Adrenal gland (tissue), 9 donors: ENCODE measurements at regions not wholly inside any gene's neighbourhood (a gene's known extent, or its start where the extent isn't known, plus 50 kb on each side); places are given as distances from the start of the nearest gene placed in this dataset.

Experiments
- DNase-seq, 7 donors: peaks; one replicate each; pipeline ENCODE4 v3.0.0-alpha.2; 2019 to 2020
- H3K27ac ChIP-seq, 5 donors: fragments of 200-600 bp; sonication (generic) in 4 of 5; 1 replicate in 3 of 5; 2 replicates in 2 of 5; pipeline versions ENCODE4 v1.5.1 to v1.8.0; 2016 to 2020; ENCODE audit warnings: mild to moderate bottlenecking in 1 of 5
- H3K27me3 ChIP-seq: fragments of 200-600 bp; 2 replicates; pipeline ENCODE4 v1.8.0; 2021
- H3K36me3 ChIP-seq, 2 donors: fragments of 200-600 bp; replicated peaks in 1 of 2; 1 replicate in 1 of 2; 2 replicates in 1 of 2; pipeline versions ENCODE4 v1.5.1 to v1.8.0; 2018 to 2022
- H3K4me1 ChIP-seq, 2 donors: fragments of 200-600 bp; replicated peaks in 1 of 2; 1 replicate in 1 of 2; 2 replicates in 1 of 2; pipeline versions ENCODE4 v1.5.1 to v1.8.0; 2018 to 2021
- H3K4me3 ChIP-seq, 4 donors: fragments of 200-600 bp; sonication (generic) in 3 of 4; one replicate each; pipeline ENCODE4 v1.5.1; 2016 to 2018
- H3K9me3 ChIP-seq, 3 donors: fragments of 200-600 bp; sonication (generic) in 1 of 3; replicated peaks in 1 of 3; 1 replicate in 2 of 3; 2 replicates in 1 of 3; pipeline versions ENCODE4 v1.5.1 to v1.8.0; 2016 to 2021
- POLR2A ChIP-seq, 2 donors: fragments of 450-650 bp; IDR thresholded peaks; one replicate each; pipeline ENCODE4 v1.6.1; 2017; ENCODE audit warnings: antibody characterized with exemption in 2 of 2, mild to moderate bottlenecking in 2 of 2, moderate library complexity in 1 of 2
- WGBS, 4 donors: extraction: QIAGEN DNeasy Blood & Tissue Kit in 2 of 4; methylation state at CpG; one replicate each; pipeline versions ENCODE4 v1.1.5 to v1.1.7; 2013 to 2017; 5-methylcytosine and 5-hydroxymethylcytosine counted together
- intact Hi-C, 2 donors: fragments of 100-400 bp; cut with DNase I; formaldehyde crosslinking; loops; one replicate each; pipeline versions ENCODE4 v1.14.1 to v1.15.0; 2022 to 2023
- TF ChIP-seq, protein P1 (sequence below), 6 experiments: fragments of 450-650 bp in 4 of 6; fragments of 200-600 bp in 2 of 6; sonication (generic) in 1 of 6; IDR thresholded peaks; 1 replicate in 5 of 6; 2 replicates in 1 of 6; pipeline versions ENCODE4 v1.5.1 to v1.8.0; 2016 to 2021; ENCODE audit warnings: antibody characterized with exemption in 6 of 6, mild to moderate bottlenecking in 2 of 6, moderate library complexity in 1 of 6
- donor health status: healthy with polysubstance abuse.
- donor health status: Bipolar disorder and iron deficiency.
- donor health status: DM: yes; HTN: yes; CAD: no.
- donor health status: DM: no; HTN: no; CAD: no.
- donor health status: DM: no; HTN: no; CAD: no.

DNA sequence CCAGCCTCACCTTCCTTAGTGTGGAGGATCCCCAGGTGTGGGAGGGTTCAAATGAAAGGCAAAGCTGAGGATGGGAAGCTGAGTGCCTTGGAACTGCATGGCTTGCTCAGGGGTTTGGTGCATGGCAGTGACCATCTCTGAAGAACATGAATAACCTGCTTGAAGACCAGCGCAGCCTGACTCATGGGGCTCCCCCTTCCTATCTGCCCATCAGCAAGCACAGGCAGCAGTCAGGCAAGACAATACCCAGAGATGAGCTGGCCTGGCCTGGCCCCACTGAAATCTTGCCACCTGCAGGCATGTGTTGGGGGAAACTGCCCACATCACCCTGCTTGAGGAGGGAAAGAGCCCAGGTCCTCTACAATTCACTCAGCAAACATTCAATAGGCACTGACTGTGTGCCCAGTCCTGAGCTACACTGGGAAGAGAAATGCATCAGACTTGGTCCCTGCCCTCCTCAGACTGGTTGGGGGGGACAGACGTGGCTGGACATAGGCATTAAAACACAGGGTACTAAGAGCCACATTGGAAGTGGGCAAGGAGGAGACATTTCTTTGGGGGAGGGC lies 105.0 kb upstream of the ALDH1B1 start:
- Histone ChIP-seq H3K4me1 (no peaks in the 10 kb centered on the region), H3K27me3 (no peaks in the 10 kb centered on the region), H3K4me3 (no peak overlapping the region), H3K27ac (no peak overlapping the region), H3K9me3 (no peaks in the 10 kb centered on the region), H3K36me3 (no peaks in the 10 kb centered on the region)
- intact Hi-C loops = loop anchor here in 1 of 2 donors (5.0 kb wide), 1 partner anchor 50 kb away; no protein-coding TSS in a partner anchor
- TF ChIP-seq, protein P1, sequence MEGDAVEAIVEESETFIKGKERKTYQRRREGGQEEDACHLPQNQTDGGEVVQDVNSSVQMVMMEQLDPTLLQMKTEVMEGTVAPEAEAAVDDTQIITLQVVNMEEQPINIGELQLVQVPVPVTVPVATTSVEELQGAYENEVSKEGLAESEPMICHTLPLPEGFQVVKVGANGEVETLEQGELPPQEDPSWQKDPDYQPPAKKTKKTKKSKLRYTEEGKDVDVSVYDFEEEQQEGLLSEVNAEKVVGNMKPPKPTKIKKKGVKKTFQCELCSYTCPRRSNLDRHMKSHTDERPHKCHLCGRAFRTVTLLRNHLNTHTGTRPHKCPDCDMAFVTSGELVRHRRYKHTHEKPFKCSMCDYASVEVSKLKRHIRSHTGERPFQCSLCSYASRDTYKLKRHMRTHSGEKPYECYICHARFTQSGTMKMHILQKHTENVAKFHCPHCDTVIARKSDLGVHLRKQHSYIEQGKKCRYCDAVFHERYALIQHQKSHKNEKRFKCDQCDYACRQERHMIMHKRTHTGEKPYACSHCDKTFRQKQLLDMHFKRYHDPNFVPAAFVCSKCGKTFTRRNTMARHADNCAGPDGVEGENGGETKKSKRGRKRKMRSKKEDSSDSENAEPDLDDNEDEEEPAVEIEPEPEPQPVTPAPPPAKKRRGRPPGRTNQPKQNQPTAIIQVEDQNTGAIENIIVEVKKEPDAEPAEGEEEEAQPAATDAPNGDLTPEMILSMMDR (IDR thresholded peaks at IDR 0.05) = no peak
- no peak for TF ChIP-seq POLR2A (IDR thresholded peaks at IDR 0.05)
- WGBS, 4 donors = 73 to 90% (median 85%) methylated on average over 1 to 2 of the region's 2 CpGs
- DNase-seq = no peak

DNA sequence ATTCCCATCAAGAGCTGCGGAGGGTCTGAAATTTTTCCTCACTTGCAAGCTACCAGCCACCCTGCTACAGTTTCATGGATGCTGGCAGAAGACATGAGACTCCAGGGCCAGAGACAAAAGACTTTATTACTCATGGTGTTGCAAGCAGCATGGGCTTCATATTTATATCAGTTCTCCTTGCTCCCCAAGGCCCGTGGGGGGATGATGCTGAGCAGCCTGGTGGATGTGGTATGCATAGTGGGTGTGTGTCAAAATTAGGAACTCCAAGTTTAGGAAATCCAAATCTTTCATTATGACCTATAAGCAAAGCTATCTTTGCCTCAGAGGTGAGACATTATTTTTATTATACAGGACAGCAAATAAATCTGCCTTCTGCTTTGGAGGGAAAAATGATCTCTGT lies 105.7 kb upstream of the ALDH1B1 start:
- H3K4me1 ChIP-seq = no peaks in the 10 kb centered on the region
- WGBS, 4 donors = 82 to 93% (median 85%) methylated on average over 2 of the region's 2 CpGs
- H3K36me3 ChIP-seq = no peaks in the 10 kb centered on the region
- no peaks in the 10 kb centered on the region for H3K9me3 ChIP-seq
- H3K4me3 ChIP-seq = no peak overlapping the region
- no peak for DNase-seq
- no peak overlapping the region for H3K27ac ChIP-seq
- intact Hi-C loops = loop anchor here in 1 of 2 donors (5.0 kb wide), 1 partner anchor 49 kb away; no protein-coding TSS in a partner anchor
- TF ChIP-seq POLR2A (IDR thresholded peaks at IDR 0.05) = no peak
- TF ChIP-seq, protein P1 (IDR thresholded peaks at IDR 0.05) = no peak
- no peaks in the 10 kb centered on the region for H3K27me3 ChIP-seq

DNA sequence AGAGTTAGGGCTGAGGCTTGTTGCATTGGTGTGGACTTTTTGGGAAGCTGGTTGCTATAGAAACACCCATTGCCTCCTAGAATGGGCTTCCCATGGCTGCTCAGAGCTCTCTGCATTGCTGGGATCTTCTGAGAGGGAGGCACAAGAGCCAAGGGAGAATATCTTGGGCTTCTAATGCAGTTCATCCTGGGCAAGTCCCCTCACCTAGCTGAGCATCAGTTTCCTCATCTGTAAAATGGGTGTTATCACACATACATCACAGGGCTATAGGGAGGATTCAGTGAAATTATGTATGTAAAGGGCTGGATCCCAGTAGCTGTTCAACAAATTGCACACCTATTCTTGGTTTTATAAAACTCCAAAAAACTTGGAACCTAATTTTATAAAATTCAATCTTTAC lies 106.1 kb upstream of the ALDH1B1 start:
- Histone ChIP-seq H3K36me3 (no peaks in the 10 kb centered on the region), H3K27ac (no peak overlapping the region), H3K9me3 (no peaks in the 10 kb centered on the region), H3K27me3 (no peaks in the 10 kb centered on the region), H3K4me3 (no peak overlapping the region), H3K4me1 (no peaks in the 10 kb centered on the region)
- TF ChIP-seq, protein P1 (IDR thresholded peaks at IDR 0.05) = no peak
- no peak for DNase-seq
- intact Hi-C loops = loop anchor here in 1 of 2 donors (5.0 kb wide), 1 partner anchor 49 kb away; no protein-coding TSS in a partner anchor

DNA sequence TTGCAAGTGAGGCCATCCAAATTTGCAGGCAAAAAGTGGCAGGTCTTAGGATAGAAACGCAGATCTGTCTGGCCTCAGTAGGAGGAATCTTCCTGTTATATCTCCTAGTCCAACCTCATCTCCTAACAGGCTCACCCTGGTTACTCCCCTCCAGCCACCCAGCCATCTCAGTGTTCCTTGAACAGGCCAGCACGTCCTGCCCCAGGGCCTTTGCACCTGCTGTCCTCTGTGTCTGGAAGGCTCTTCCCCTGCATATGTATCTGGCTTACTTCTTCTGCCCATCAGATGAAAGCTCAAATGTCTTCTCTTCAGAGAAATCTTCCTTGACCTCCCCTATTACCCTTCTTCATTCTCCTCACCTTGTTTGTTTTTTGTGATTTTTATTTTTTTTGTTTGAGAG lies 107.3 kb upstream of the ALDH1B1 start:
- H3K27me3 ChIP-seq = no peaks in the 10 kb centered on the region
- H3K36me3 ChIP-seq = no peaks in the 10 kb centered on the region
- no peak overlapping the region for H3K27ac ChIP-seq
- H3K4me1 ChIP-seq = no peaks in the 10 kb centered on the region
- intact Hi-C loops = loop anchor here in 1 of 2 donors (5.0 kb wide), 1 partner anchor 48 kb away; no protein-coding TSS in a partner anchor
- no peaks in the 10 kb centered on the region for H3K9me3 ChIP-seq
- H3K4me3 ChIP-seq = no peak overlapping the region
- no peak for DNase-seq
- 39 to 59% (median 43%) methylated on average over 2 of the region's 2 CpGs for whole genome bisulfite sequencing, 4 donors
- TF ChIP-seq, protein P1 (IDR thresholded peaks at IDR 0.05) = no peak
- no peak for TF ChIP-seq POLR2A (IDR thresholded peaks at IDR 0.05)
